Activated T-helper 1 cell treated with Interleukin-2 at 50 U/mL for 16 hours (primary cell): ENCODE measurements at regions not wholly inside any gene's neighbourhood (a gene's known extent, or its start where the extent isn't known, plus 50 kb on each side); places are given as distances from the start of the nearest gene placed in this dataset.

Experiments used
- DNase-seq: peaks from one replicate; pipeline ENCODE4 v3.0.0-alpha.2; 2020; ENCODE audit warnings: low read depth

DNA sequence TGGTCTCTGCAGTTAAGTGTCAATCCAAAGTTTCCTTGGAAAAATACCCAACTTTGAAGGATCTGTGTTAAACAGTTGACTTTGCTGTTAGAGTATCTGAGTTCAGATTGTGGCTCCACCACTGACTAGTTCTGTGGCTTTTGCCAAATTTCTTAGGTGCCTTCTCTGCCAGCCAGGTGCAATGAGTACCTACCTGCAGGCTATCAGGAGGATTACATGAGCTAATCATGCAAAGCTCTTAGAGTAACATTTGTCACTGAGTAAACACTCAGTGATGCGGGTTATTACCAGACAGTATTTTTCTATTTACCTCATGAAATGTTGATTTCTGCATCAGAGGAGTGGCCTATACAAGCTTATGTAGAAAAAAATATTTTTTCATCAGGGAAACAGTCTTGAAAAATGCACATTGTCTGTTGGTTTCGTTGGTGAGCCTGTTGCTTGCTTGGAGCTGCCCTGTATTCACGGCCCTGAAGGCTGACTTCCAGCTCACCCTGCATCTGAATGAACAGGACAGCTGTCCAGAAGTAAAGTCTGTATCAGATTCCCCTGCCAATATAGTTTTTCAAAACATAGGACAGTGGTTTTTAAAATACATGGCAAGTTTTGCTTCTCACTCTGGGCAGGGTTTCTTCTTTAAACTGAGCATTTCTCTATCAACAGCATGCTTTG is 235.1 kb downstream of the CDCA7 start:
- DNase-seq = no peak

DNA sequence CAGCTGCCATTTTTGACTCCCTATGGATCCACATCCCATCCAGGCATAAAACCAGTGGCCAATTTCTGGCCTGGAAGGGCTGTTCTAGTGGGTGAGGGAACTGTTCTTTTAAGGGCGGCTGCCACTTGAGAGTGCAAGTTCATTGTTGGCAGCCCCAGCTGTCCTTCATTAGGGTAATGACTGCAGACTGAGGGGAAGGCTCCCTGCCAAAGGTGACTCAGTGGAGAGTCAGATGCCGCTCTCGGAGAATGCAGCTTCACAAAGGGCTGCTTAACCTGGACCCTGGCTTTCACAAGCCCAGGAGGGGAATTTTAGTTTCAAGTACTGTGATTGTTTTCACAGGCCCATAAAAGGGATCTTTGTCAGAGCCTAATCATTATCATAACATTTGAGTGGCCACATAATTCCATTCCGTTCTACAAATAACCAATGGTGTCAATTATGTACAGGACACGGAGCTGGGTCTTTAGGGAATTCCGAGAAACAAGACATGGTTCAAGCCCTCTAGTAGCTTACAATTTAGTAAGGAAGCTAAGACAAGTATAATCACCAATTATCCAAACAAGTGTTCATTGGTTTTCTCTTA is 235.7 kb downstream of the CDCA7 start:
- DNase-seq = no peak

DNA sequence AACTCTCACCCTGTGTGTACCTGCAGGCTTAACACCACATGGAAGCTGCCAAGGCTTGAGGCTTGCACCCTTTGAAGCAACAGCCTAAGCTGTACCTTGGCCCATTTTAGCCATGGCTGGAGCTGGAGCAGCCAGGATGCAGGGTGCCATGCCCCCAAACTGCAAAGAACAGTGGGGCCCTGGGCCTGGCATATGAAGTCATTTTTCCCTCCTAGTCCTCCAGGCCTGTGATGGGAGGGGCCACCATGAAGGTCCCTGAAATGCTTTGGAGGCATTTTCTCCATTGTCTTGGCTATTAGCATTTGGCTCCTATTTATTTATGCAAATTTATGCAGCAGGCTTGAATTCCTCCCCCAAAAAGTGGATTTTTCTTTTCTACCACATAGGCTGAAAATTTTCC is 238.4 kb downstream of the CDCA7 start:
- no peak for DNase-seq

DNA sequence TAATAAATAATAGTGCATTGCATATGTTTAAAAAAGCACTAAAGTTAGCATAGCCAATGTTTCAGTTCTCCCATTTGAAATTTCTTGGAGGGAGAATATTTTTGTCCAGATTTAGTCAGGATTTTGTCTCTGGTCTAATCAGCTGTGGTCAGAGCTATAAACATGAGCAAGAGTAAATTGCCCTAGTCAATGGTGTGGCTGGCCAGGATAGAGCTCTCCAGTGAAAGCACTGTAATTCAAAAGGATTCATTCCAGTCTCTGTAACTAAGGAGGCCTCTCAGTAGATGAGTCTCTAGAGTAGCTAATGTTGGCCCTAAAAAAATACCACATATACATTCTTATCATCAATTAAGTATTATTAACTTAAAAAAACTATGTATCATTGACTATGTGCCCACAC is 241.6 kb downstream of the CDCA7 start:
- DNase-seq = no peak

DNA sequence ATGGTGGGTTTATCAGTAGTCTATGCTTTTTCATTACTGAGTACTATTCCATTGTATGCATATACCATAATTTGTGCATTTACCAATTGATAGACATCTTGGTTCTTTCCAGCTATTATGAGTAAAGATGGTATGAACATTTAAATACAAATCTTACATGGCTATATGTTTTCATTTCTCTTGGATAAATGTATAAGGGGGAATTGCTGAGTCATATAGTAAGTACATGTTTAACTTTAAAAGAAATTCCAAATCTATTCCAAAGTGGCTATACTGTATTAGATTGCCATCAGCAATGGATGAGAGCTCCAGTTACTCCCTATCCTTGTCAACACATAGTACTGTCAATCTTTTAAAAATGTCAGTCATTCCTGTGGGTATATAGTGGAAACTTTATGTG is 243.9 kb downstream of the CDCA7 start:
- no peak for DNase-seq

DNA sequence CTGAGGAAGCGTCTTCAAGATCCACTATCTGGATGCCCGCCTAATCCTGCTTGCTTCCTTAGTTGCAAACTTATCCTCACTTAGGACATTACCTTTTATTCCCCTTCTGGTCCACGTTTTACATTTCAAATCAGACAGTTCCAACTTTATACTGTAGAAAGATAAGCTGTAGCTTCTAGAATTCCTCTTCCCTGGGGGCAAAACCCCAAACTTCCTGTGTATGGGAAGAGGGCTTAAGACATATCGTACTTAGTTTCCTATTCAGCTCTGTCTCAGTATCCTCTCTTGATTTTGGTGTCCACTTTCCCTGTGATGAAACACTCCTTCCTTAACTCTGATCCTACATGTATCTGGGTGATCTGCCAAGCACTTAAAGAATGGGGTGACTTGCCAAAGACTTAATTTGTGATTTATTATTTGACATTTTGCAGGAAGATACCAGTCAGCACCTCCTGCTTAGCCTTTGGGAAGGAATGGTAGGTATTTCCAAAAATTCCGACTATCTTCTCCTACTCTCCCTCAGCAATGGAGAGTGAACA is 245.2 kb downstream of the CDCA7 start:
- no peak for DNase-seq

DNA sequence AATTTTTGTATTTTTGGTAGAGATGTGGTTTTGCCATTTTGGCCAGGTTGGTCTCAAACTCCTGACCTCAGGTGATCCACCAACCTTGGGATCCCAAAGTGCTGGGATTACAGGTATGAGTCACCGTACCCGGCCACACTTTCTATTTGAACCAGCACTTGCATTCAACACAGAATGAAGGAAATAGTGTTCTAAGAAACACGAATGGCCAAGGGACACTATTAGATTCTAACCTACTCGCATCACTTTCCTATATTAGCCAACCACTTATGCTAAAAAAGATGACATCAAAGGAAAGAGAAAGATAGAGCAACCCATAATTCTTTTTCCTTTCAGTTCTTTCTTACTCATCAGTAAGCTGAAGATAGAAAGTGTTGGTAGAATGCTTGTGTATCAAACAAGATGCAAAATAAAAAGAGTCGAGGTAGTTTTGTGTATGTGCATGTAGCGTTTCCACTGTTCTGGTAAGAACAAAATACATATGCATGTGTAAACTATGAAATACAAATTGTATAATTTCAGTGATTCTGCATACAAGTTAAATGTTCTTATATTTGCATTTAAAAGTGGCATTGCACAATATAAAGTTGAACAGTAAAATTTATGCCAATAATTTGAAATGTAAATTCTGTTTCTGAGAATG is 247.6 kb downstream of the CDCA7 start:
- DNase-seq = no peak

DNA sequence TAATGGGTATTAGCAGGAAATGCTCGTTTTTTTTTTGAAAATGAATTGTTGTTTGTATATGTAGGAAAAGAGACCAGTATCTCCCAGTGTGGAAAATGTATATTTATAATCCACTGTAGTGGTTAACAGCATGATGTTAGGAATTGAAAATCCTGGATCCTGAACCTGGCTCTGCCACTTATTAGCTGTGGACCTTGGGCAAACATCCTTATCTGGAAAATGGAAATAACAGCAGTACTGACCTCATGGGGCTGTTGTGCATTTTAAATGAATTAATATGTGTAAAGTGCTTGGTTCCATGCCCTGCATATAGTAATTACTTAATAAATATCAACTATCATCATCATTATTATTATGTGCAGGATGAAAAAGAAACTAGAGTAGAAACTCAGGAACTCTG is 251.3 kb downstream of the CDCA7 start:
- no peak for DNase-seq

DNA sequence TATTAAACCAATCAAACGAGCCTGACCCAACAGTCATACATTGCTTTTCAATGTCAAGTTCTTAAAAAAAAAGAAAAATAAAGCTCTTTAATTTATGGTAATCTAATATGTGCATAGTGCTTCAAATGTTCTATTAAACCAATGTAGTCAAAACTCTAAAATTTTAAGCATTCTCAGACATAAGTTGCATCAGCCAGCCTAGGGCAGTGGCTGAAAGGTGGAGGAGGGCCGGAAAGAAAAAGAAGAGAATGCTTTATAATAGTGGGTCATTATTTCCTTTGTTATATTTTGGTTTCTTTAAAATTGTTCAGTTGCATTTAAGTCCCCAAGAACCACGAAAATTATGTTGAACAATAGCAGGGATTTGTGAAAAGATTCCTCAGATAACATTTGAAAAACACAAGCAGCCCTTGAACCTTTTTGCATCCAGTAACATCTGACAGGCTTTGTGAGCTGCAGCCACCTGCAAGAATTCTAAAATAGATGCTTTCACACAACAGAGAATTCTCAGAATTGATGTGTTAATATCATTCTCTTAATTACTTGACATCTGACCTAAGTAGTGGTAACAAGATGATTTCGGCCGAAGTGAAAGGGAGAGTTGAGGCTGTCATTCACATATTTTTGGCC is 252.1 kb downstream of the CDCA7 start:
- no peak for DNase-seq

DNA sequence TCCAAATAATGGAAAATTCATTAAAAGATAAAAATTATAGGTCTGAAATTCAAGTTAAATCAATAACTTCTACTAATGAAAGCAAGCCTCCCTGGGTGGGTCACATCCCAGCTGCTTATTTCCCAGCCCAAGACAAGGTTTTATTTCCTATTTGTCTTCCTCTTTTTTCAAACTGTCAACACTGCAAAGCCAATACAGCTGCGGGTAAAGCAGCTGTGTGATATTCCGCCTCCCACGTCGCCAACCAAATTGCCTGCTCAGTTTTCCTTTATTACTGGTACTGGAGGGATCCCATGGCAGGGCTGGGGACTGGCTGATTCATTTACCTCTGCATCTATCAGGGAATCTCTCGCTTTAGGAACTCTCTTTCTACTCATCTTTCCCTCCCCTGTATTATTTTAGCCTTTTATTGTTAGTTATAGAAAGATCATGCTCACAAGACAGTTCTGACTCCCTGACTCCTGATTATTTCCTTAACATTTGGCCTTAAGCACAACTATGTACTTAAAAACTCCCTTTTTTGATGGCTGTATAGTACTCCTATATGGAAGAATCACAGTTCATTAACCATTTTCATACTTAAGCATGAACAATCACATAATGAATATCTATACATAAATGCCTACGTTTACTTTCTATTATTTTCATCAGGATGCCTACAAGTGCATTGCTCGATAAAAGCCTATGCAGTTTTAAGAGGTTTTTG is 253.1 kb downstream of the CDCA7 start:
- no peak for DNase-seq

DNA sequence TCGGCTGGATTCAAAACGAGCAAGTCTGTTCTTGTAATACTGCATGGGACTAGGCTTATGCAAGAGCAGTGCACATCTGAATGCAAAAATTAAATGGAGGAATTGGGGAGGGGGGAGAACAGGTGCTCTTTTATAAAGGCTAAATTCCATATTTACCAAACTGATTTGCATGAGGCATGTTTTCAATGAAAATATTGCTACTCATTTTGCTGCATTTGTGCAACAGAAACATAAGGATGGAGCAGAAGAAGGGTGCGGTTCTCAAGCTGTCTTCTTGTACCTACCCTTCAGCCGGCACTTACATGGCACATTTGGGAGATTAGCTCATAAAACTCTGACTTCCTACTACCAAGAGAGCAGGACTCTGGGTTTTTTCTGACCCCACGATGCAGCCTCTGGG is 256.4 kb downstream of the CDCA7 start:
- DNase-seq = no peak

DNA sequence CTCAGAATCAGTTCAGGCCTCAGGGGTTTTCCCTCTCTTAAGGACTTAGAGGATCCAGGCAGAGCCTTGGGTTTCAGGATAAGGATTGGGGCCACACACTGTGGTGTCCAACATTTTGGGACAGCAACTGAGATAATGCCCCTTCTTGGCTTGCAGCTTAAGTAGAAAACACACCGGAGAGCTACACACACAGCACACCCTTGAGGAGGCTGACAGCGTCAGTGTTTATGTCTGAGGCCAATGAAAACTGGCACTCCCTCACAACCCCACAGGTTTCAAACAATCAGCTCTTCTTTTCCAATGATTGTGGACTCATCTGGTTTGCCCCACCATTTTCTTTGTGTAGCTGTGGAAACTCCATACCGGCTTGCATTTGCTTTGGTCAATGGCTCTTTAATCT is 257.7 kb downstream of the CDCA7 start:
- no peak for DNase-seq

DNA sequence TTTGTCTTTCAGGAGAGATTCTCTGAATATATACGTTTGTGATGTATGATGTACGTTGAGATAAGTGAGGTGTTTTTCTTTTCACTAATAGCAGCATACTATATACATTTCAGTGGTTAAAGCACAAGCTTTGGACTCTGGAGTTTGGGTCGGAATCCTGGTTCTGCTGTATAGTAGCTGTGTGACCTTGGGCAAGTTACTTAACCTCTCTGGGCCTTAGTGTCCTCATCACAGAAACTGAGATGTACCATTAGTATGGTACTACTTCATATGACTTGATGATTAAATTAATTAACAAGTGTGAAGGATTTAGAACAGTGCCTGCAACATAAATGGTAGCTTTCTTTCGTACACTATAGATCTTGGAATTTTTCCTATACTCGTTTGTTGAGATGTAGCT is 258.7 kb downstream of the CDCA7 start:
- DNase-seq = no peak

DNA sequence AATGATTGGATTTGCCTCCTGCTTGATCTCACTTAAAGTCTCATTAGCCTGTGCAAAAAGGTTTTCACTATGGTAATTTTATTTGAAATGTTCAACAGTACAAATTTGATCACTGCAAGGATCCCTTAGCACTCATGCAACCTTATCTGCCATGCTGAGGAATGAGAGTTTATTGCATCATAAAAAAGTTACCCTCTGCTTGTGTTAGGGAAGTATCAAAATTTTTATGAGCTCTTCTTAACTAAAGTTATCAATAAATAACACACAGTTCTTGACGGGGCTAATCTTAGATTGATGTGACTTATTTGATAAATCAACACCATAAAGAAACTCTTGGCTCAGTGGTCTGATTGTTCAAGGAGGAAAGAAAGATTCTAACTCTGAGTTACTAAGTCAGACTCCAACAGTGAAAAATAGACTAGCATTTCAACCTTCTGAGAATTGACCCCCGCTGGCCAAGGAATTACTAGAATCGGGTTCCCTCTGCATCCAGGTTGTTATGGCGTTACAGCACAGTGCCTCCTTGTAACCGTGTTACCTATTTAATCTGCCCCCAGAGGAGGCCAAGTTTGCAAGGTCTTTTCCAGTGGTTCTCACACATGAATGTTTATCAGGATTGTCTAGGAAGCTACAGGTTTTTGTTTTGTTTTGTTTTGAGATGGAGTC is 259.7 kb downstream of the CDCA7 start:
- DNase-seq = no peak

DNA sequence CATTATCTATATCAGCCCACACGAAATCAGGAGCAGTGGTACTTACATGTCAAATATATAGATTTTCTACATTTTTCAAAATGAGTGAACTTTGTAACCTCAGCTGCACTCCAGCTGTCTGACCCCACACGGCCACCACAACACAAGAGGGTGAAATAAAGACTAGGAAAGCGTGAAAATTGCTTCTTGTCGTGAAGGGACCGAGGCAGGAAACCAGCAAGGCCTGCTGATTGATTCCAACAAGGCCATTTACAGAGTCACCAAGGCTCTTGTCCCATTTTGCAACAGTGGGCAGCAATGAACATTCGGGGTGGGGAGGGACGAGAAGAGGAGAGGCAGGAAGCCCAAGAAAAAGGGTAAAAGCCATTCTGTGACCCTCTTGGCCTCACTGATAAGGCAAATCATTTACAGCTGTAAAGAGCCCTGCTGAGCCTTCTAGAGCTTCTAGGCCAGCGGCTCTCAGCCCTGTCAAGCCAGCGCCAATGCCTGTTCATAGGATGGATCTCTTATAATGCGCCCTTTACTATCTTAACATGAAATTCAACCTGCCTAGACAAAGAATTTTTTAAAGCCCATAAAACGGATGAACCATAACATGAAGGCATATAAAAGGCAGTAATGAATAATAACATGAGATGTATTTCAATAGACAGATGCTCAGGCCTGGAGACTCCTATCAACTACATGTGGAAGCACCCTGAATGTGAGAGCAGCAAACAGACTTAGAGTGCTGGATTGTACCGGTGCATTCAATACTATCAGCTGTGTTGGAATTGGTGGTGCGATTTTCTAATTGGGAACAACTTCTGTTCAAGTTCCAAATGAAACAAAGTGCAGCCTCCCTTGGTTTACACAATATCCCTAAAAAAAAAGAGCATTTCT is 269.0 kb downstream of the CDCA7 start:
- no peak for DNase-seq

DNA sequence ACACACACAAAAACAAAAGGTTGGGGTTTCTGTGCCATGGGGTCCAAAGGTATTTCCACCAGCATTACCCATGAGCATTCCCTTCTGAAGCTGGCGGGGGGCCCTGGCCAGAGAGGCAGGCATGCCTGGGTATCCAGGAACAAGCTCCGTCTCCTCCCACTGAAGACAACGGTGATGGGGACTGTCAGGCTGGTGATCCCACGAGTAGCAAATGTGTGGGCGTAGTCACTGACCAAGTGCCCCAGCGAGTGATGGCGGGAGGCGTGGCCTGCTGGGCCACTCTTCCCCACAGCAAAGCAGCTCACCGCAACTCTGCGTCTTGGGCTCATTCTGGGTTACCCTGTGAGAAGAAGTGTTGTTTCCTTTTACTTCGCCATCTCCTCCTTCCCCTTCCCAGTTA is 270.6 kb downstream of the CDCA7 start:
- no peak for DNase-seq

DNA sequence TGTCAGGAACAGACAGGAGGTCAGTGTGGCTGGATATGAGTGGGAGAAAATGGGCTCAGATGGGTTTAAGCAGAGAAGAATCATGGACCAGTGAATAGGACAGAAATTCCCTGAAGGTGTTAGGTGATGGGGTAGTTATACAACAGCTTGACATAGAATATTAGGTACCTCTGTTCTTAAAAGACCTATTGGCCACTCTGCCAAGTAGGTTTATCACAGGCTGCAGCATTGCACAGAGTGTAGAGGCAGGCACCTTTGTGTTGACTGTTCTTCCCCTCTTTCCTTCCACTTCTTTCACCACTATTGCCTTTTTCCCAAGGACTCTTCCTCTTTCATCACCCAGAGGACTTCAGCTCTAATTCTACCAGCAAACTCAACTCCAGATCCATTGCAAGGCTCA is 274.4 kb downstream of the CDCA7 start:
- no peak for DNase-seq

DNA sequence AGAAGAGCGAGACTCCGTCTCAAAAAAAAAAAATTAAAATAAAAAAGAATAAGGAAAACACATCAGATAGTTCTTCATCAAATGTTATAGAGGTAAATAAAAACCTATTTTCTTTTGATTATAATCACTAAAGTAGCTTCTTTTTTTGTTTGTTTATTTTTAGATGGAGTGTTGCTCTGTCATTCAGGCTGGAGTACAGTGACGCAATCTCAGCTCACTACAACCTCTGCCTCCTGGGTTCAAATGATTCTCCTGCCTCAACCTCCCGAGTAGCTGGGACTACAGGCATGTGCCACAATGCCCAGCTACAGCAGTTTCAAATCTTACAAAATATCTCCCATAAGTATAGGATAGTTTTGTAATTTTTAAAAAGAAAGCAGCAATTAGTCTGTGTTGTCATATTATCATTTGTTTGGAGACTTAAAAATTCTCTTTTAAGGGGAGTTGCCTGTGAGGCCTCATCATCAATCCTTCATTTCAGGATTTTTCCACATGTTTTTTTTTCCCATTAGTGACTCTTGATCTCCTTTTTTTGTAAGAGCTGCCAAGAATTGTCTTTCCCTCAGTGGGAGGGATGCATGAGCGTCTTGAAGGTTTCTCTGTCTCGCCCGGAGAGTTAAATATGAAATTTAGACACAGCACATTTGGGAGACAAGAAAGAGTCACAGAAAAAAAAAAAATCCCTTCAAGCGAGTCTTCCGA is 275.9 kb downstream of the CDCA7 start:
- no peak for DNase-seq

DNA sequence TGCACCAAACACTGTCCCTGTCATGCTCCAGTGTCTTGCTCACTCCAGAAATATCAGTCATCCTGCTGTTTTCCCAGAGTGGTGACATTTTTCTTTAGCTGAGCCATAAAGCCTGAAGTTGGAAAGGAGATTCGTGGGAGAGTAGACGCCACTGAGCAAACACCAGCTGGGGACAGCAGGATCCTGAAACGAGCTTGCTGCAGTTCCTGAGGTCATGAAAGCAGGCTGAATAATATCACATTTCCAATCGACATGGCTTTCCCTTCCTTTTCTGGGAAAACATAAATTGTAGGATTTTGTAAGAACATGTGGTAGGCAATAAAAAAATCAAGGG is 276.4 kb downstream of the CDCA7 start:
- no peak for DNase-seq

DNA sequence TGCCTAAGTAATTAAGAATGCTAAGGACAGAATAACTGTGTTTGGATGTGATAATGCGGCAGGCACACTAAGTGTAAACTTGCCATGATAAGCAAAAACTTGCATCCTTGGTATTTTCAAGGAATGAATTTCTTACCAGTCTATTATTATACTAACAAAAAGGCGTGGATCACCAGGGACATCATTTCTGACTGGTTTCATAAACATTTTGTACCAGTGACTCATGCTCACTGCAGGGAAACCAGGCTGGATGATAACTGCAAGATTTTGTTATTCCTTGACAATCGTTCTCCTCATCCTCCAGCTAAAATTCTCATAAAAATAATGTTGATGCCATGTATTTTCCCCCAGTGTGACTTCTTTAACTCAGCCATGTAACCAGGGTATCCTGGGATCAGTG is 289.5 kb downstream of the CDCA7 start:
- DNase-seq = no peak
